GM21717 (cell line): ENCODE measurements at regions not wholly inside any gene's neighbourhood (a gene's known extent, or its start where the extent isn't known, plus 50 kb on each side); places are given as distances from the start of the nearest gene placed in this dataset.

Source experiments
- ATAC-seq: cut with Tn5 transposase; IDR thresholded peaks from one replicate; pipeline ENCODE4 v1.9.1; 2021; ENCODE audit warnings: mild to moderate bottlenecking, moderate library complexity; ENCODE audit not compliant: unreplicated experiment

- ATAC-seq: no peak
Observed at GRCh38 chr20:50284811-50285375, 94.3 kb downstream of the CEBPB start.

GRCh38 chr20:50285376-50286173 is 94.9 kb downstream of the CEBPB start:
- ATAC-seq: peak; percentile 55

- peak; percentile 20 for ATAC-seq
Observed at GRCh38 chr20:50286174-50286511, 95.5 kb downstream of the CEBPB start.

DNA sequence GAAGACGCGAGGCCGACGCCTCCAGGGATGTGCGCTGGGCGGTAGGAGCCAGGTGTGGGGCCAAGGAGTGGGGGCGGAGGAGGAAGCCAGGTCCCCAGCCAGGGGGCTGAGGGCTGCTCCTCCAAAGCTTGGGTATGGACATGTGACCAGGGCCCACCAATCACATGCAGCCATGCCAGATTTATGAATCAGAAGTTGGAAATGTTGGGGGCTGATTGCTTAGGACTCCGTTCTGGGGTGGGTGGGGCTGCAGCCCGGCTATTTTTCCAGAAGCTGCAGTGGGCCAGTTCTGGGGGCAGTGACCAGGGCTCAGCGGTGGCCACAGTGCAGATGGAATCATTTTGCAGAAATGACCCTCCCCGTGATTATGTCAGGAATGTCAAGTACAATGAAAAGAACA is 96.0 kb downstream of the CEBPB start:
- ATAC-seq: peak; percentile 42

DNA sequence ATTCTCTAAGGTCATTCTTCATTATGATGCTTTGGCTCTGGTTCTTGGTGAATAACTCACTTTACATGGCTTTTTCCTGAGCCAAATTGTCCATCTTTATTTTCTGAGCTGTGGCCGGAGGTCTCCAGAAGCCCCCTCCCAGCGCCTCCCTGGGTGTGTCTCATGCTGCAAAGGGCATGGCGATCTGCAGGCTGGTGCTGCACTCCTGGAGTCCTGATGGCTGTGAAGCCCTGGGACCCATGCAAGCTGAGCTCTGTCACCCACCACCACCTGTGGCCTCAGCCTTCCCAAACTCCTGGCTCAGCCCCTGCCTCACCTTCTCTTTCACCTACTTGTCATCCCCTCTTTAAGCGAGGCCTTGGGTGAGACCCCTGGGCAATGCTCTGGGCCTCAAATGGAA is 96.9 kb downstream of the CEBPB start:
- no peak for ATAC-seq

GRCh38 chr20:50288128-50288623 is 97.5 kb downstream of the CEBPB start:
- ATAC-seq: no peak

DNA sequence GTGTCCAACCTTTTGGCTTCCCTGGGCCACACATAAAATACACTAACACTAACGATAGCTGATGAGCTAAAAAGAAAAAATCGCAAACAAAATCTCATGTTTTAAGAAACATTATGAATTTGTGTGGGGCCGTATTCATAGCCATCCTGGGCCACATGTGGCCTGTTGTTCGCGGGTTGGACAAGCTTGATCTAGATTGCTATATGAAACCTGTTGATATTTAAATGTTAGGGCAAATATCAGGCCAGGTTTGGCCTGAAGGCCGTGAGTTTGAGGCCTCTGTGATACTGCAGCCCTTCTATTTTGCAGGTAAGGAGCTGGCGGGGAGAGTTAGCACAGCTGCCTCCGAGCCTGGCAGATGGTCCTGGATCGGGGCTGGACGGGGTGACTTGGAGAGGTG is 99.0 kb downstream of the CEBPB start:
- ATAC-seq: no peak

- ATAC-seq: no peak
Observed at GRCh38 chr20:50290112-50290511, 99.5 kb downstream of the CEBPB start.

- no peak for ATAC-seq
Observed at GRCh38 chr20:50290808-50291207, 100.2 kb downstream of the CEBPB start.

GRCh38 chr20:50291254-50292078 is 100.8 kb downstream of the CEBPB start:
- no peak for ATAC-seq

GRCh38 chr20:50292079-50292590 is 101.5 kb downstream of the CEBPB start:
- ATAC-seq: no peak

- no peak for ATAC-seq
Observed at GRCh38 chr20:50292591-50293283, 102.1 kb downstream of the CEBPB start.

DNA sequence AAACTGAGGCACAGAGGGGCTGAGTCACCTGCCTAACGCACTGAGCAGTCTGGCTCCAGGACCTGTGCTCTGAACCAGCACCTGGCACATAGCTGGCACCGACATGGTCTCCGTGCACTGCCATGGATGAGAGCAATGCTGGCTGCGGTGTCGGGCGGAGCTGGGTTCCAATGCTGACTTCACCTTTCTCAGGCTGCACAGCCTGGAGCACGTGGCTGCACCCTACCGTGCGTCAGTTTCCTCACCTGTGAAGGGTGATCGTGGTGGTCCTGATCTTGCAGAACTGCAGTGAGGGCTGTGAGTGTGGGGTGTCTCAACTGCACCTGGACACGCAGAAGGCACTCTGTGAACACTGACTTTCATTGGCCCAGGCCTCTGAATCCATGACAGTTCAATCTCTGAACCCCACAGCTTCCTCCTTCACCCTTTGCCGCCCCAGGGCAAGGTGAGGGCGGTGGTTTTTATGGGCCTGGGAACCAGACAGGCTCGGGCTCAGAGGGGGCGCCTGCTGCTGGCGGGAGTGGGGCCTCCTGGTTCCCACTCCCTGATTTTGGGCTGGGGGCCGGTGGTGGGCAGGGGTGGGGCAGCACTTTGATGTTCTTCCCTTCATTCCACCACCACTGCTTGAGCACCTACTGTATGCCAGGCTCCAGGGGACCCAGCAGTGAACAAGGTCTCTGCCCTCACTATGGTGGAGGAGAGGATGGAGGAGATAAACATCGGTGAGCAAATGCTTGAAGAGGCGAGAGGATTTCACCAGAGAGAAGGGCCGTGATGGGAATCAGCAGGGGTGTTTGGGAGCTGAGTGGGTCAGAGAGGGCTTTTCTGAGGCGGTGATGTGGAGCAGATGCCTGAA is 102.9 kb downstream of the CEBPB start:
- ATAC-seq: no peak

GRCh38 chr20:50294164-50295088 is 103.8 kb downstream of the CEBPB start:
- ATAC-seq: no peak

DNA sequence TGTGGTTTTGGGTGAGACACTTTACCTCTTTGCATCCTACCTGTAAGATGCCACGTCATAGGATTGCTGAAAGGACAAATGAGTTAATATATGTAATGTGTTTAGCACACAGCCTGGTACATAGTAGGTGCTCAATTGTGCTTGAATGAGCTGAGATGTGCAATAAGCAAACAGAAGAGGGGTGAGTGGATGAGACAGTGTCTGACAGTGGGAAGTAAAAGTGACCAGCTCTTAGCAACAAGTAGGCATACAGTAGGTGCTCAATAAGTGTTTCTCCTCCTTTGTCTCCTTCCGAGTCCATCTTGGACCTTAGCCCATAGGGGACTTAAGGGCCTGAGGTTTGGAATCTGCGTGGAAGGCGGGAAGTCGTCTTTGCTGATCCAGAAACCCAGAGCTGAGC is 104.7 kb downstream of the CEBPB start:
- ATAC-seq: no peak

GRCh38 chr20:50295762-50296449 is 105.3 kb downstream of the CEBPB start:
- ATAC-seq: no peak

DNA sequence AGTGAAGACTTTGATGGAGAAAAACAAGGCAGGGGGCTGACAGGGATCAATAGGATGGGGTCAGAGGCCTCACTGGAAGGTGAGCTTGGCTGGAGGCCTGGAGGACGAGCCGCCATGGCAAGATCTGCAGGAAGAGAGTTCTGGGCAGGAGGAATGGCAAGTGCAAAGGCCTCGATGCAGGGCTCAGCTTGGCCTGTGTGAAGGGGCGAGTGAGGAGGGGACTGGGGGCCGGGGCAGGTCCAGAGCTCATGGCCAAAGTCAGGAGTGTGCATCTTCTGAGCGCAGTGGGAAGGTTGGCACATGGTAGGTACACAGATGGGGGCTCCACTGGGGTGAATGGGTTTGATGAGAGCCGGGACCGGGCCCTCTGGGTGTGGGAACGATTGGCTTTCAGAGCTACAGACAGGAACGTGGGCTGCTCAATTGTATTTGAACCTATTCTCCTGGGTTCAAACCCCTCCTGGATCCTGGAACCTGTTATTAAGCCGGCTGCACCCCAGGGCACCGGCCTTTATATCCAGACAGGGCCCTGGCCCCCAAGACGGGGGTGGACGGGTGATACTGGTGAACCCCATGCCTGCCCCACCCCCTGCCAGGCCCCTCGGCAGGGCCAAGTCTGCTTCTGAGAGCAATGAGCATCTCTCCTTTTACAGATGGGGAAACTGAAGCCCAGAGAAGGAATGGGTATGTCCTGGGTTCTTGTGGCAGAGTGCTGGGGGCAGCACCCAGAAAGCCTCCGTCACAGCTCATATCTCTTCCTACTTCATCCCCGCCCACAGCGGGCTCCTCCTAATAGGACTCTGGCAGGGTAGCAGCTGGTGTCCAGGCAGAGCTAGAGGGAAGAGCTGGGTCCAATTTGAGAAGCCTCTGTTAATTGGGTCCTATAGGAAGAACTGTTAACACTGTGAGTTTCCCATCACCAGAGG is 106.1 kb downstream of the CEBPB start:
- ATAC-seq: no peak
